ENCODE measurements at regions not wholly inside any gene's neighbourhood (a gene's known extent, or its start where the extent isn't known, plus 50 kb on each side); places are given as distances from the start of the nearest gene placed in this dataset.

DNA sequence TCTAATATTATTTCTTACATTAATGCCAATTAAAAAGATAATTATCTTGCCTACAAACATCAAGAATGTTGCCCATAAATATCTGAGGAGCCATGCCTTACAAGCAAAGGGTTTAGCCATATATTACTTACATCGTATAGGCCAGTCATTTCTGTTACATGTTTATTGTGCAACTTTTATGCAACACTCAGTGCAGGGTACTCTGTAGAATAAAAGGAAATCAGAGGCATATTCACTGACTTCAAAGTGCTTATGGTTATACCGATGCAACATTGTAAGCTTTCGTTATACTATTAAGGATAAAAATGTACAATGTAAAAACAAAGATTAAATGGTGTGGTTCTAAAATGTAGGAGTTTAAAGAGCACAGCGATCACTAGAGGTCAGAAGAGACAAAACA, 315.9 kb downstream of the PCDH10 start:
- TF ChIP-seq, protein P1, sequence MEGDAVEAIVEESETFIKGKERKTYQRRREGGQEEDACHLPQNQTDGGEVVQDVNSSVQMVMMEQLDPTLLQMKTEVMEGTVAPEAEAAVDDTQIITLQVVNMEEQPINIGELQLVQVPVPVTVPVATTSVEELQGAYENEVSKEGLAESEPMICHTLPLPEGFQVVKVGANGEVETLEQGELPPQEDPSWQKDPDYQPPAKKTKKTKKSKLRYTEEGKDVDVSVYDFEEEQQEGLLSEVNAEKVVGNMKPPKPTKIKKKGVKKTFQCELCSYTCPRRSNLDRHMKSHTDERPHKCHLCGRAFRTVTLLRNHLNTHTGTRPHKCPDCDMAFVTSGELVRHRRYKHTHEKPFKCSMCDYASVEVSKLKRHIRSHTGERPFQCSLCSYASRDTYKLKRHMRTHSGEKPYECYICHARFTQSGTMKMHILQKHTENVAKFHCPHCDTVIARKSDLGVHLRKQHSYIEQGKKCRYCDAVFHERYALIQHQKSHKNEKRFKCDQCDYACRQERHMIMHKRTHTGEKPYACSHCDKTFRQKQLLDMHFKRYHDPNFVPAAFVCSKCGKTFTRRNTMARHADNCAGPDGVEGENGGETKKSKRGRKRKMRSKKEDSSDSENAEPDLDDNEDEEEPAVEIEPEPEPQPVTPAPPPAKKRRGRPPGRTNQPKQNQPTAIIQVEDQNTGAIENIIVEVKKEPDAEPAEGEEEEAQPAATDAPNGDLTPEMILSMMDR (IDR thresholded peaks at IDR 0.05; ENCODE audit: insufficient read depth, low read length), result no peak
- TF ChIP-seq, protein P2, sequence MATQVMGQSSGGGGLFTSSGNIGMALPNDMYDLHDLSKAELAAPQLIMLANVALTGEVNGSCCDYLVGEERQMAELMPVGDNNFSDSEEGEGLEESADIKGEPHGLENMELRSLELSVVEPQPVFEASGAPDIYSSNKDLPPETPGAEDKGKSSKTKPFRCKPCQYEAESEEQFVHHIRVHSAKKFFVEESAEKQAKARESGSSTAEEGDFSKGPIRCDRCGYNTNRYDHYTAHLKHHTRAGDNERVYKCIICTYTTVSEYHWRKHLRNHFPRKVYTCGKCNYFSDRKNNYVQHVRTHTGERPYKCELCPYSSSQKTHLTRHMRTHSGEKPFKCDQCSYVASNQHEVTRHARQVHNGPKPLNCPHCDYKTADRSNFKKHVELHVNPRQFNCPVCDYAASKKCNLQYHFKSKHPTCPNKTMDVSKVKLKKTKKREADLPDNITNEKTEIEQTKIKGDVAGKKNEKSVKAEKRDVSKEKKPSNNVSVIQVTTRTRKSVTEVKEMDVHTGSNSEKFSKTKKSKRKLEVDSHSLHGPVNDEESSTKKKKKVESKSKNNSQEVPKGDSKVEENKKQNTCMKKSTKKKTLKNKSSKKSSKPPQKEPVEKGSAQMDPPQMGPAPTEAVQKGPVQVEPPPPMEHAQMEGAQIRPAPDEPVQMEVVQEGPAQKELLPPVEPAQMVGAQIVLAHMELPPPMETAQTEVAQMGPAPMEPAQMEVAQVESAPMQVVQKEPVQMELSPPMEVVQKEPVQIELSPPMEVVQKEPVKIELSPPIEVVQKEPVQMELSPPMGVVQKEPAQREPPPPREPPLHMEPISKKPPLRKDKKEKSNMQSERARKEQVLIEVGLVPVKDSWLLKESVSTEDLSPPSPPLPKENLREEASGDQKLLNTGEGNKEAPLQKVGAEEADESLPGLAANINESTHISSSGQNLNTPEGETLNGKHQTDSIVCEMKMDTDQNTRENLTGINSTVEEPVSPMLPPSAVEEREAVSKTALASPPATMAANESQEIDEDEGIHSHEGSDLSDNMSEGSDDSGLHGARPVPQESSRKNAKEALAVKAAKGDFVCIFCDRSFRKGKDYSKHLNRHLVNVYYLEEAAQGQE (IDR thresholded peaks at IDR 0.05; ENCODE audit: insufficient replicate concordance, low read depth), result no peak
- no peak for TF ChIP-seq POLR2AphosphoS5 (IDR thresholded peaks at IDR 0.05; ENCODE audit: low read depth)
